Endometrial microvascular endothelial cells (primary cell): ENCODE measurements at regions not wholly inside any gene's neighbourhood (a gene's known extent, or its start where the extent isn't known, plus 50 kb on each side); places are given as distances from the start of the nearest gene placed in this dataset.

ENCODE experiments used
- in situ Hi-C: cut with HindIII; loops from 2 replicates; pipeline ENCODE4 v1.10.0; 2017; ENCODE audit warnings: low sequenced_read_pairs, low pct_unique_long_range_greater_than_20kb; ENCODE audit errors: inconsistent ontology term

- in situ Hi-C loops: no loop called here
Measured at GRCh38 chr13:40186041-40186440, 480.4 kb downstream of the FOXO1 start.

- in situ Hi-C loops: no loop called here
Measured at GRCh38 chr13:40186626-40187323, 479.7 kb downstream of the FOXO1 start.

GRCh38 chr13:40187324-40187795, 479.1 kb downstream of the FOXO1 start:
- in situ Hi-C loops: no loop called here

GRCh38 chr13:40187841-40188591, 478.4 kb downstream of the FOXO1 start:
- in situ Hi-C loops: no loop called here

- in situ Hi-C loops: no loop called here
Measured at GRCh38 chr13:40189426-40189825, 477.0 kb downstream of the FOXO1 start.

GRCh38 chr13:40189898-40190630, 476.4 kb downstream of the FOXO1 start:
- in situ Hi-C loops: loop anchor here (10.0 kb wide), 2 partner anchors 295 to 375 kb away; no protein-coding TSS in a partner anchor

GRCh38 chr13:40190641-40191100, 475.8 kb downstream of the FOXO1 start:
- in situ Hi-C loops: loop anchor here (10.0 kb wide), 2 partner anchors 296 to 374 kb away; no protein-coding TSS in a partner anchor

- in situ Hi-C loops: loop anchor here (10.0 kb wide), 2 partner anchors 297 to 373 kb away; no protein-coding TSS in a partner anchor
Measured at GRCh38 chr13:40191186-40191980, 475.1 kb downstream of the FOXO1 start.

GRCh38 chr13:40192452-40192851, 474.0 kb downstream of the FOXO1 start:
- in situ Hi-C loops: loop anchor here (10.0 kb wide), 2 partner anchors 298 to 372 kb away; no protein-coding TSS in a partner anchor

- in situ Hi-C loops: loop anchor here (10.0 kb wide), 2 partner anchors 298 to 372 kb away; no protein-coding TSS in a partner anchor
Measured at GRCh38 chr13:40192858-40193257, 473.6 kb downstream of the FOXO1 start.

- in situ Hi-C loops: loop anchor here (10.0 kb wide), 2 partner anchors 299 to 371 kb away; no protein-coding TSS in a partner anchor
Measured at GRCh38 chr13:40193286-40194223, 472.9 kb downstream of the FOXO1 start.

- in situ Hi-C loops: loop anchor here (10.0 kb wide), 2 partner anchors 300 to 370 kb away; no protein-coding TSS in a partner anchor
Measured at GRCh38 chr13:40194224-40194806, 472.1 kb downstream of the FOXO1 start.

GRCh38 chr13:40197049-40197448, 469.4 kb downstream of the FOXO1 start:
- in situ Hi-C loops: loop anchor here (10.0 kb wide), 2 partner anchors 302 to 368 kb away; no protein-coding TSS in a partner anchor

- in situ Hi-C loops: loop anchor here (10.0 kb wide), 2 partner anchors 303 to 367 kb away; no protein-coding TSS in a partner anchor
Measured at GRCh38 chr13:40197936-40198595, 468.4 kb downstream of the FOXO1 start.

- in situ Hi-C loops: no loop called here
Measured at GRCh38 chr13:40200273-40200978, 466.0 kb downstream of the FOXO1 start.

- in situ Hi-C loops: no loop called here
Measured at GRCh38 chr13:40204246-40204645, 462.2 kb downstream of the FOXO1 start.
